WI38 (cell line): ENCODE measurements at regions not wholly inside any gene's neighbourhood (a gene's known extent, or its start where the extent isn't known, plus 50 kb on each side); places are given as distances from the start of the nearest gene placed in this dataset.
"Not testable (repeated sequence)": the region's sequence is repeated elsewhere in the genome, so short reads cannot be mapped to it uniquely, and the experiment has no call there.

Experiments used
- H3K4me3 ChIP-seq: 2 replicates; pipeline ENCODE4 v1.5.1; 2011; ENCODE audit warnings: low read depth, mild to moderate bottlenecking, control low read depth, low read length
- CTCF ChIP-seq: IDR thresholded peaks from 2 replicates; pipeline ENCODE4 v1.5.1; 2012; ENCODE audit warnings: low read depth, mild to moderate bottlenecking, control low read depth, low read length

GRCh38 chr13:88022431-88023208 lies 351.4 kb downstream of the SLITRK5 start:
- H3K4me3 ChIP-seq, result no peak overlapping the region
- no peak for TF ChIP-seq CTCF

GRCh38 chr13:88026241-88026640 lies 355.1 kb downstream of the SLITRK5 start:
- no peak overlapping the region for H3K4me3 ChIP-seq
- TF ChIP-seq CTCF, result no peak

GRCh38 chr13:88031980-88032559 lies 360.9 kb downstream of the SLITRK5 start:
- no peak overlapping the region for H3K4me3 ChIP-seq
- no peak for TF ChIP-seq CTCF

GRCh38 chr13:88036205-88036604 lies 365.0 kb downstream of the SLITRK5 start:
- H3K4me3 ChIP-seq, result not testable (repeated sequence)

GRCh38 chr13:88042489-88042888 lies 371.3 kb downstream of the SLITRK5 start:
- H3K4me3 ChIP-seq, result no peak overlapping the region
- no peak for TF ChIP-seq CTCF

GRCh38 chr13:88051746-88052482 lies 380.7 kb downstream of the SLITRK5 start:
- no peak for TF ChIP-seq CTCF
- no peak overlapping the region for H3K4me3 ChIP-seq

GRCh38 chr13:88063741-88064140 lies 392.6 kb downstream of the SLITRK5 start:
- no peak for TF ChIP-seq CTCF
- H3K4me3 ChIP-seq, result no peak overlapping the region
